ENCODE measurements at regions not wholly inside any gene's neighbourhood (a gene's known extent, or its start where the extent isn't known, plus 50 kb on each side); places are given as distances from the start of the nearest gene placed in this dataset.

DNA sequence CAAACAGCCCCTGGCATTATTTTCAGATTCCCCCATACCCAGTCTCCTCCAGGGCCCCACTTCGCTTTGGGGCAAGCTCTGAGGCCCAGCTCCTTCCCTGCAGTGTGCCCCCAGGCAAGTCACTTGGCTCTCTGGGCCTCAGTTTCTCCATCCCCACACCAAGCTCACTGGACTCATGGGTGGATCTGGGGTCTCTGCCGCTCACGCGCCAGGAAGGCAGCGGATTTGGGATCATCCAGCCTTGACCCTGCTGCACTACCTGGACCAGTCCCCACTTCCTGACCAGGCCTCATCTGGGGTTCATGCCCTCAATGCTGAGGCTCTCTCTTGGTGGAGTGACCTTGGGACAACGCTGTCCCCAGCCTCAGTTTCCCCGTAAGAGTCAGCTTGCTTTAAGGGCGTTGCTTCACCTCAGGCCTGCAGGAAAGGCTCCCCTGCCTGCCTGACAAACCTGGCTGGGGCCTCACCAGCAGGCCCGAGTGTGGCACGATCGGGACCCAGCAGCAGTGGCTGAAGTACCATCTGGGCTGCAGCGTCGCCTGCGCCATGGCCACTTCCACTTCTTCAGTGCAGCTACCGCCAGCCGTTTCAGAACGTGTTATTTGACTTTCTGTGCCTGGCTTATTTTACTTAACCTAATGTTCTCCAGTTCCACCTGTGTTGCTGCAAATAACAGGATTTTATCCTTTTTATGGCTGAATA is 519.6 kb upstream of the SEMA6A start:
- TF ChIP-seq POLR2A (IDR thresholded peaks at IDR 0.05; ENCODE audit: low read depth, low read length) (no peak), POLR2AphosphoS5 (IDR thresholded peaks at IDR 0.05; ENCODE audit: low read depth, low read length) (no peak)

All from GM12892 (cell line).